BLaER1 treated with 17β-estradiol and CSF1 and Interleukin-3, amounts not matched to agents 10 nM and 100 nM (cell line): ENCODE measurements at regions not wholly inside any gene's neighbourhood (a gene's known extent, or its start where the extent isn't known, plus 50 kb on each side); places are given as distances from the start of the nearest gene placed in this dataset.
A peak's percentile ranks its signal among the peaks of the same experiment; 100 is the strongest.

Experiments used
- H3K27ac ChIP-seq, 11 experiments: shearing (Covaris generic); formaldehyde crosslinking; 2 replicates each; pipeline ENCODE4 v1.8.1; 2022
- H3K27me3 ChIP-seq, 11 experiments: shearing (Covaris generic); formaldehyde crosslinking; 2 replicates each; pipeline ENCODE4 v1.8.1; 2022
- H3K36me3 ChIP-seq, 11 experiments: shearing (Covaris generic); formaldehyde crosslinking; 2 replicates each; pipeline ENCODE4 v1.8.1; 2022
- H3K4me1 ChIP-seq, 10 experiments: shearing (Covaris generic); formaldehyde crosslinking; 2 replicates each; pipeline ENCODE4 v1.8.1; 2022
- H3K4me2 ChIP-seq, 11 experiments: shearing (Covaris generic); formaldehyde crosslinking; 2 replicates each; pipeline ENCODE4 v1.8.1; 2022
- H3K4me3 ChIP-seq, 10 experiments: shearing (Covaris generic); formaldehyde crosslinking; 2 replicates each; pipeline ENCODE4 v1.8.1; 2022
- H3K9ac ChIP-seq, 11 experiments: shearing (Covaris generic); formaldehyde crosslinking; 2 replicates each; pipeline ENCODE4 v1.8.1; 2022
- H3K9me3 ChIP-seq, 11 experiments: shearing (Covaris generic); formaldehyde crosslinking; replicated peaks in 1 of 11; 2 replicates each; pipeline ENCODE4 v1.8.1; 2022
- H4K20me1 ChIP-seq, 11 experiments: shearing (Covaris generic); formaldehyde crosslinking; 2 replicates each; pipeline ENCODE4 v1.8.1; 2022
- Cebpa-rat ChIP-seq, 11 experiments: shearing (Covaris generic); IDR thresholded peaks; 2 replicates each; pipeline ENCODE4 v1.8.1; 2022

GRCh38 chr6:12422848-12423247, 132.7 kb downstream of the EDN1 start:
- Histone ChIP-seq H4K20me1 (no peaks in the 10 kb centered on the region), H3K4me3 (no peak overlapping the region), H3K9me3 (peaks cover 0 to 10% (median 0%) of the 10 kb centered on the region in 11 experiments; a peak in 1 of 22 replicates), H3K36me3 (no peaks in the 10 kb centered on the region), H3K27ac (no peak overlapping the region), H3K27me3 (no peaks in the 10 kb centered on the region), H3K4me2 (no peak overlapping the region), H3K4me1 (peaks cover 0 to 12% (median 0%) of the 10 kb centered on the region in 10 experiments; a peak in 5 of 20 replicates), H3K9ac (no peak overlapping the region)
- TF ChIP-seq Cebpa-rat (IDR thresholded peaks at IDR 0.05): no peak

GRCh38 chr6:12423832-12424231, 133.7 kb downstream of the EDN1 start:
- no peak for TF ChIP-seq Cebpa-rat (IDR thresholded peaks at IDR 0.05)
- Histone ChIP-seq H3K4me3 (no peak overlapping the region), H3K9ac (no peak overlapping the region), H3K4me2 (peak overlapping the region in 1 of 11 experiments; percentile 28; a peak in 1 of 22 replicates), H3K27me3 (no peaks in the 10 kb centered on the region), H3K4me1 (peaks cover 0 to 12% (median 0%) of the 10 kb centered on the region in 10 experiments; a peak in 5 of 20 replicates), H3K36me3 (no peaks in the 10 kb centered on the region), H3K9me3 (peaks cover 0 to 4% (median 0%) of the 10 kb centered on the region in 11 experiments; a peak in 1 of 22 replicates), H4K20me1 (no peaks in the 10 kb centered on the region), H3K27ac (no peak overlapping the region; a peak in 1 of 22 replicates)

GRCh38 chr6:12426121-12426520, 136.0 kb downstream of the EDN1 start:
- no peak overlapping the region for H3K4me3 ChIP-seq
- TF ChIP-seq Cebpa-rat (IDR thresholded peaks at IDR 0.05): no peak
- H3K4me2 ChIP-seq: no peak overlapping the region
- H3K27me3 ChIP-seq: no peaks in the 10 kb centered on the region
- no peaks in the 10 kb centered on the region for H3K9me3 ChIP-seq
- H3K9ac ChIP-seq: no peak overlapping the region
- peaks cover 0 to 12% (median 0%) of the 10 kb centered on the region in 10 experiments; a peak in 5 of 20 replicates for H3K4me1 ChIP-seq
- no peaks in the 10 kb centered on the region for H3K36me3 ChIP-seq
- H3K27ac ChIP-seq: no peak overlapping the region
- H4K20me1 ChIP-seq: no peaks in the 10 kb centered on the region

GRCh38 chr6:12431023-12431422, 140.9 kb downstream of the EDN1 start:
- Histone ChIP-seq H3K4me3 (no peak overlapping the region), H3K9me3 (peaks cover 0 to 25% (median 8%) of the 10 kb centered on the region in 11 experiments; a peak in 12 of 22 replicates), H4K20me1 (no peaks in the 10 kb centered on the region), H3K4me2 (no peak overlapping the region), H3K27me3 (no peaks in the 10 kb centered on the region), H3K36me3 (no peaks in the 10 kb centered on the region), H3K27ac (no peak overlapping the region), H3K4me1 (peaks cover under 1 to 5% (median 2%) of the 10 kb centered on the region in 10 experiments; a peak in 14 of 20 replicates), H3K9ac (no peak overlapping the region)
- no peak for TF ChIP-seq Cebpa-rat (IDR thresholded peaks at IDR 0.05)

- peaks cover 8 to 26% (median 10%) of the 10 kb centered on the region in 10 experiments; a peak in 15 of 20 replicates for H3K4me1 ChIP-seq
- no peak overlapping the region for H3K27ac ChIP-seq
- H3K9ac ChIP-seq: no peak overlapping the region
- no peaks in the 10 kb centered on the region for H4K20me1 ChIP-seq
- peak overlapping the region in 9 of 11 experiments; percentile 11 to 47 (median 30); a peak in 13 of 22 replicates for H3K4me2 ChIP-seq
- H3K36me3 ChIP-seq: no peaks in the 10 kb centered on the region
- no peaks in the 10 kb centered on the region for H3K27me3 ChIP-seq
- H3K4me3 ChIP-seq: no peak overlapping the region
- peaks cover 0 to 25% (median 8%) of the 10 kb centered on the region in 11 experiments; a peak in 12 of 22 replicates for H3K9me3 ChIP-seq
- no peak for TF ChIP-seq Cebpa-rat (IDR thresholded peaks at IDR 0.05)
Observed at GRCh38 chr6:12436224-12436623, 146.1 kb downstream of the EDN1 start.

- Histone ChIP-seq H3K27me3 (no peaks in the 10 kb centered on the region), H3K4me1 (peaks cover 8 to 26% (median 10%) of the 10 kb centered on the region in 10 experiments; a peak in 15 of 20 replicates), H4K20me1 (no peaks in the 10 kb centered on the region), H3K4me3 (no peak overlapping the region), H3K4me2 (peak overlapping the region in 9 of 11 experiments; percentile 11 to 47 (median 30); a peak in 10 of 22 replicates), H3K27ac (no peak overlapping the region), H3K9me3 (peaks cover 0 to 25% (median 8%) of the 10 kb centered on the region in 11 experiments; a peak in 12 of 22 replicates), H3K9ac (no peak overlapping the region), H3K36me3 (no peaks in the 10 kb centered on the region)
- TF ChIP-seq Cebpa-rat (IDR thresholded peaks at IDR 0.05): no peak
Observed at GRCh38 chr6:12436683-12437082, 146.5 kb downstream of the EDN1 start.

GRCh38 chr6:12439296-12439695, 149.1 kb downstream of the EDN1 start:
- Histone ChIP-seq H3K9ac (no peak overlapping the region), H4K20me1 (no peaks in the 10 kb centered on the region), H3K36me3 (no peaks in the 10 kb centered on the region), H3K27me3 (no peaks in the 10 kb centered on the region), H3K9me3 (peaks cover 0 to 8% (median 0%) of the 10 kb centered on the region in 11 experiments; a peak in 2 of 22 replicates), H3K4me2 (no peak overlapping the region), H3K27ac (no peak overlapping the region), H3K4me3 (no peak overlapping the region), H3K4me1 (peaks cover 8 to 26% (median 10%) of the 10 kb centered on the region in 10 experiments; a peak in 15 of 20 replicates)
- TF ChIP-seq Cebpa-rat (IDR thresholded peaks at IDR 0.05): no peak

- H4K20me1 ChIP-seq: no peaks in the 10 kb centered on the region
- no peaks in the 10 kb centered on the region for H3K36me3 ChIP-seq
- no peaks in the 10 kb centered on the region for H3K9me3 ChIP-seq
- H3K4me2 ChIP-seq: no peak overlapping the region
- H3K27ac ChIP-seq: no peak overlapping the region
- H3K27me3 ChIP-seq: no peaks in the 10 kb centered on the region
- H3K4me1 ChIP-seq: peaks cover 7 to 21% (median 9%) of the 10 kb centered on the region in 10 experiments; a peak in 15 of 20 replicates
- H3K9ac ChIP-seq: no peak overlapping the region
- no peak overlapping the region for H3K4me3 ChIP-seq
- TF ChIP-seq Cebpa-rat (IDR thresholded peaks at IDR 0.05): no peak
Observed at GRCh38 chr6:12440981-12441380, 150.8 kb downstream of the EDN1 start.

GRCh38 chr6:12442455-12442854, 152.3 kb downstream of the EDN1 start:
- H3K27me3 ChIP-seq: no peaks in the 10 kb centered on the region
- H3K4me1 ChIP-seq: peaks cover 0 to 8% (median 0%) of the 10 kb centered on the region in 10 experiments; a peak in 1 of 20 replicates
- no peaks in the 10 kb centered on the region for H3K36me3 ChIP-seq
- H3K4me3 ChIP-seq: no peak overlapping the region
- H3K27ac ChIP-seq: no peak overlapping the region
- H4K20me1 ChIP-seq: no peaks in the 10 kb centered on the region
- H3K9me3 ChIP-seq: no peaks in the 10 kb centered on the region
- no peak overlapping the region for H3K4me2 ChIP-seq
- TF ChIP-seq Cebpa-rat (IDR thresholded peaks at IDR 0.05): no peak
- H3K9ac ChIP-seq: no peak overlapping the region

- Histone ChIP-seq H3K9me3 (peaks cover 0 to 2% (median 0%) of the 10 kb centered on the region in 11 experiments; a peak in 1 of 22 replicates), H3K4me2 (no peak overlapping the region), H3K4me3 (no peak overlapping the region), H3K36me3 (no peaks in the 10 kb centered on the region), H3K4me1 (no peaks in the 10 kb centered on the region), H3K27ac (no peak overlapping the region), H4K20me1 (no peaks in the 10 kb centered on the region), H3K9ac (no peak overlapping the region), H3K27me3 (no peaks in the 10 kb centered on the region)
- no peak for TF ChIP-seq Cebpa-rat (IDR thresholded peaks at IDR 0.05)
Observed at GRCh38 chr6:12446394-12446793, 156.2 kb downstream of the EDN1 start.
